RWPE2 (cell line): ENCODE measurements at regions not wholly inside any gene's neighbourhood (a gene's known extent, or its start where the extent isn't known, plus 50 kb on each side); places are given as distances from the start of the nearest gene placed in this dataset.

ENCODE experiments used
- ATAC-seq: fragments of 200-7000 bp; cut with Tn5 transposase; 3 replicates; pipeline ENCODE4 v1.9.1; 2021; ENCODE audit warnings: low read depth
- DNase-seq: peaks from one replicate; pipeline ENCODE4 v3.0.0-alpha.2; 2020; ENCODE audit warnings: low spot score
- H3K27ac ChIP-seq: fragments of 450-650 bp; 2 replicates; pipeline ENCODE4 v1.5.1; 2017; ENCODE audit warnings: mild to moderate bottlenecking; ENCODE audit not compliant: poor library complexity, severe bottlenecking
- H3K27me3 ChIP-seq: fragments of 250-450 bp; sonication (Bioruptor Pico); 2 replicates; pipeline ENCODE4 v1.5.1; 2021; ENCODE audit warnings: mild to moderate bottlenecking, moderate library complexity; ENCODE audit not compliant: insufficient read depth, poor library complexity, severe bottlenecking
- H3K36me3 ChIP-seq: fragments of 250-450 bp; sonication (Bioruptor Pico); 2 replicates; pipeline ENCODE4 v1.5.1; 2020; ENCODE audit warnings: low read depth, mild to moderate bottlenecking, moderate library complexity
- H3K4me1 ChIP-seq: fragments of 250-450 bp; sonication (Bioruptor Pico); 2 replicates; pipeline ENCODE4 v1.5.1; 2021; ENCODE audit warnings: mild to moderate bottlenecking, moderate library complexity; ENCODE audit not compliant: insufficient read depth, poor library complexity, severe bottlenecking
- H3K4me3 ChIP-seq: fragments of 250-450 bp; sonication (Bioruptor Pico); 2 replicates; pipeline ENCODE4 v1.5.1; 2021; ENCODE audit warnings: mild to moderate bottlenecking, moderate library complexity; ENCODE audit not compliant: severe bottlenecking
- H3K9me3 ChIP-seq: fragments of 250-450 bp; sonication (Bioruptor Pico); 2 replicates; pipeline ENCODE4 v1.5.1; 2021; ENCODE audit warnings: mild to moderate bottlenecking, moderate library complexity; ENCODE audit not compliant: severe bottlenecking
- TF ChIP-seq, protein P1 (sequence below): fragments of 450-650 bp; IDR thresholded peaks from one replicate; pipeline ENCODE4 v1.5.1; 2017; ENCODE audit warnings: mild to moderate bottlenecking, moderate library complexity; ENCODE audit not compliant: poor library complexity, severe bottlenecking

DNA sequence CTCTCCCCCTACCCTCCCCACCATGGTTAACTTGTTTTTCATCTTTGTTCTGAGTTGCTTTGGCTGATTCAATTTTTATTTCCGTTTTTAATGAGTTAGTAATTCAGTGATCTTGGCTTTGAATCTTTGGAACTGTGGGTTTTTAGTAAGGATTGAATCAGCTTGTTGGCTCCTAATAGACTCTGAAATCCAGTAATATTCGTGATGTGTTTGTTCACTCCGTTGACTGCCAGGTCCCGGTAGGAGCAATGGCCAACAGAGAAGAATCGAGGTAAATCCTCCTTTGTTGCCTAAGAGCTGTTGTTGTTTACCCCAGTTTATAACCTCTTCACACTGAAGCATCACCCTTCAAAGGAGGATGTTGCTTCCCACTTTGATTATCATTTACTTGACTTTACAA, 92.7 kb downstream of the PCSK1 start:
- Histone ChIP-seq H3K4me1 (peaks cover 13% of the 10 kb centered on the region), H3K4me3 (no peak overlapping the region), H3K27ac (no peak overlapping the region), H3K36me3 (no peaks in the 10 kb centered on the region), H3K27me3 (no peaks in the 10 kb centered on the region), H3K9me3 (no peaks in the 10 kb centered on the region)
- no peak for DNase-seq
- no peak for ATAC-seq
- TF ChIP-seq, protein P1, sequence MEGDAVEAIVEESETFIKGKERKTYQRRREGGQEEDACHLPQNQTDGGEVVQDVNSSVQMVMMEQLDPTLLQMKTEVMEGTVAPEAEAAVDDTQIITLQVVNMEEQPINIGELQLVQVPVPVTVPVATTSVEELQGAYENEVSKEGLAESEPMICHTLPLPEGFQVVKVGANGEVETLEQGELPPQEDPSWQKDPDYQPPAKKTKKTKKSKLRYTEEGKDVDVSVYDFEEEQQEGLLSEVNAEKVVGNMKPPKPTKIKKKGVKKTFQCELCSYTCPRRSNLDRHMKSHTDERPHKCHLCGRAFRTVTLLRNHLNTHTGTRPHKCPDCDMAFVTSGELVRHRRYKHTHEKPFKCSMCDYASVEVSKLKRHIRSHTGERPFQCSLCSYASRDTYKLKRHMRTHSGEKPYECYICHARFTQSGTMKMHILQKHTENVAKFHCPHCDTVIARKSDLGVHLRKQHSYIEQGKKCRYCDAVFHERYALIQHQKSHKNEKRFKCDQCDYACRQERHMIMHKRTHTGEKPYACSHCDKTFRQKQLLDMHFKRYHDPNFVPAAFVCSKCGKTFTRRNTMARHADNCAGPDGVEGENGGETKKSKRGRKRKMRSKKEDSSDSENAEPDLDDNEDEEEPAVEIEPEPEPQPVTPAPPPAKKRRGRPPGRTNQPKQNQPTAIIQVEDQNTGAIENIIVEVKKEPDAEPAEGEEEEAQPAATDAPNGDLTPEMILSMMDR, result no peak

DNA sequence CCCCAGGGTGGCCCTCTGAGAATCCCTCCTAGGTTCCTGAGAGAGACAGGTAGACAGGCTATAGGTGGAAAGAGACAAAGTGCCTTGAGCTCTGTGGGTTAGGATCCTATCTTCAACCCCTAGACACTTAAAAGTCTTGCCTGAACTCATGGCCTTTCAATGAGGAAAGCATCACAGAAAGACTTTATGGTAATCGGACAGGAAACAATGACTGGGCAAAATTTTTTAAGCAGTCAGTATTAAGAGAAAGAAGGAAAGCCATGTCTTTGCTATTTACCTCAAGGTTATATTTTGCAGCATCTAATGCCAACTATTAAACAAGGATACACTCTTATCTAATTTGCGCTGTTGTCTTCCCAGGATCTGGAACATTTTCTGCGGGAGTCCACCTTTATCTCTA, 93.2 kb downstream of the PCSK1 start:
- Histone ChIP-seq H3K27me3 (no peaks in the 10 kb centered on the region), H3K4me3 (no peak overlapping the region), H3K9me3 (no peaks in the 10 kb centered on the region), H3K4me1 (peaks cover 13% of the 10 kb centered on the region), H3K27ac (no peak overlapping the region), H3K36me3 (no peaks in the 10 kb centered on the region)
- DNase-seq, result no peak
- TF ChIP-seq, protein P1, result no peak
- ATAC-seq, result no peak

DNA sequence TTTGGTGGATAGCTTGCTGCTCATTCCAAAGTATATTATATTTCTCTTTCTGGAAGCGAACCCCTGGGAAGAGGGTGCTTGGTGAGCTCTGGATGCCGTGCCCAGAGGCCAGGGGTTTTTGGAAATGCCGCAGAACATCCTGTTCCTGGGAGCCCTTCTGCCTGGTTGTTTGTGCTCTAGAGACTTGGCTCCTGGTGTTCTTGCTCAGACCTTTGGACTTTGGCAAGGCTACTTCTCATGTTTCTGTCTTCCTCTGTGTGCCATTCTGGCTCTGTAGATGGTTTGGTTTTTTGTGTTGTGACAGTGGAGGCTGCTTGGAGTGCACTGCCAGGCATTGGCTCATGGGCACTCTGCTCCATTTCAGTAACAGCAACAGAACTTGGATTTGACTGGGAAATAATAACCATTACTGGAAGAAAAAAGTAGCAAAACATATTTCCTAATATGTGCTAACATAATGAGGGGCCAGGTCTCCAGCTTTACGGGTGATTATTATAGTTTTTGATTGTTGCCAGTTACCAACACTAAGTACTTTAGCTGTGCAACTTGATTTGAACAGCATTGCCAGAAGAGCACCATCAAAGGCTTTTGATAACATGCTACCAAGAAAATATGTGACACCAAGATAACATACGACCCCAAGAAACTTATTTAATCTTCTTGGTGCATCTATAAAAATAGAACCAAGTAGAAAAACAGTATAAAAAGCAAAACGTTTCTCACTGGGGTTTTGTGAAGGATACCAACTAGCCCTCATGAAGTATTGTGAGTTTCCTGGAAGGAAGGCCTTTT, 94.2 kb downstream of the PCSK1 start:
- TF ChIP-seq, protein P1, result no peak
- no peak for ATAC-seq
- no peak overlapping the region for H3K4me3 ChIP-seq
- no peaks in the 10 kb centered on the region for H3K36me3 ChIP-seq
- H3K9me3 ChIP-seq, result no peaks in the 10 kb centered on the region
- H3K27me3 ChIP-seq, result no peaks in the 10 kb centered on the region
- no peak overlapping the region for H3K27ac ChIP-seq
- H3K4me1 ChIP-seq, result peaks cover 13% of the 10 kb centered on the region
- no peak for DNase-seq

DNA sequence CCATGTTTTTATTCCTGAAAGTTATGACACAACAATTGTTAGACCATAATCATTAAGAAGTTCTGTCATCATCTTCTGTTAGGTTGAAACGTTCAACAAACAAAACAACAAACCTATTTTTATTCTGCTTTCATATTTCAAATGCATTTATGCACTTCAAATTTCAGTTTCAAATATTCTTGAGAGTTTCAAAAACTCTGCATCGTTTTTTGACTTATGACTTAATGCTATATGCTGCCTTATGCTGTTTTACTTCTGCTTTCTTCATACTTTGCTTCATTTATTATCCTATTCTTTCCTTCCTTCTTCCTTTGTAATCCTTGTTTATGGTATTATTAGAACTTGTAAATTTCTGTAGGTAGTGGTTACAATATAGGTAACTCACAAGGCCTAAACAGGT, 95.0 kb downstream of the PCSK1 start:
- ATAC-seq, result no peak

More for the DNA sequence above, 95.0 kb downstream of the PCSK1 start:
- DNase-seq, result no peak
- Histone ChIP-seq H3K27ac (no peak overlapping the region), H3K9me3 (no peaks in the 10 kb centered on the region), H3K4me1 (peaks cover 13% of the 10 kb centered on the region), H3K36me3 (no peaks in the 10 kb centered on the region), H3K27me3 (no peaks in the 10 kb centered on the region), H3K4me3 (no peak overlapping the region)
- TF ChIP-seq, protein P1, result no peak
